ENCODE measurements at regions not wholly inside any gene's neighbourhood (a gene's known extent, or its start where the extent isn't known, plus 50 kb on each side); places are given as distances from the start of the nearest gene placed in this dataset.

- no peak for TF ChIP-seq CTCF (IDR thresholded peaks at IDR 0.05)
- no peak for TF ChIP-seq POLR2A (IDR thresholded peaks at IDR 0.05)
Measured at GRCh38 chr2:180145163-180145562, 138.1 kb upstream of the CWC22 start.
